ENCODE measurements at regions not wholly inside any gene's neighbourhood (a gene's known extent, or its start where the extent isn't known, plus 50 kb on each side); places are given as distances from the start of the nearest gene placed in this dataset.

- ChIA-PET CTCF (no interaction called here), POLR2A (no interaction called here)
- no peak overlapping the region for H3K27ac ChIP-seq (ENCODE audit: low read length)
- no peak for TF ChIP-seq SIN3A (IDR thresholded peaks at IDR 0.05; ENCODE audit: borderline replicate concordance, insufficient read depth, low read depth, low read length)
- TF ChIP-seq TCF7L2 (IDR thresholded peaks at IDR 0.05; ENCODE audit: low read depth, low read length): no peak
- TF ChIP-seq CTCF (IDR thresholded peaks at IDR 0.05): no peak
- TF ChIP-seq REST (IDR thresholded peaks at IDR 0.05; ENCODE audit: insufficient read depth in 1 of 2, low read depth in 2 of 2, low read length in 1 of 2): no peak
- no peak for TF ChIP-seq POLR2AphosphoS5 (IDR thresholded peaks at IDR 0.05; ENCODE audit: low read depth, low read length)
- no peaks in the 10 kb centered on the region for H3K4me1 ChIP-seq (ENCODE audit: control insufficient read depth, insufficient read depth, low read length)
- DNase-seq (ENCODE audit: low read depth, low spot score) (no peak), ATAC-seq (no peak)
- in situ Hi-C loops (cut with HindIII; ENCODE audit: low pct_unique_long_range_greater_than_20kb, low sequenced_read_pairs): no loop called here
- no peaks in the 10 kb centered on the region for H3K36me3 ChIP-seq (ENCODE audit: control insufficient read depth, insufficient read depth, low read length)
- no peaks in the 10 kb centered on the region for H3K9me3 ChIP-seq (ENCODE audit: control insufficient read depth, insufficient read depth, low read depth, low read length)
- H3K4me3 ChIP-seq (ENCODE audit: low read depth in 2 of 2, low read length in 2 of 2): no peak overlapping the region
- BruUV-seq (replicated peaks): no TSS peak
- H3K27me3 ChIP-seq (ENCODE audit: control insufficient read depth, insufficient read depth, low read length): no peaks in the 10 kb centered on the region
- intact Hi-C loops (cut with micrococcal nuclease; ENCODE audit: unreplicated experiment): no loop called here
These were observed 92.0 kb upstream of the CAMK1G start for GRCh38 chr1:209491496-209491895.

- BruUV-seq (replicated peaks): no TSS peak
- Histone ChIP-seq H3K27ac (ENCODE audit: low read length) (no peak overlapping the region), H3K27me3 (ENCODE audit: control insufficient read depth, insufficient read depth, low read length) (no peaks in the 10 kb centered on the region), H3K4me3 (ENCODE audit: low read depth in 2 of 2, low read length in 2 of 2) (no peak overlapping the region), H3K9me3 (ENCODE audit: control insufficient read depth, insufficient read depth, low read depth, low read length) (no peaks in the 10 kb centered on the region), H3K36me3 (ENCODE audit: control insufficient read depth, insufficient read depth, low read length) (no peaks in the 10 kb centered on the region), H3K4me1 (ENCODE audit: control insufficient read depth, insufficient read depth, low read length) (no peaks in the 10 kb centered on the region)
- TF ChIP-seq SIN3A (IDR thresholded peaks at IDR 0.05; ENCODE audit: borderline replicate concordance, insufficient read depth, low read depth, low read length) (no peak), REST (IDR thresholded peaks at IDR 0.05; ENCODE audit: insufficient read depth in 1 of 2, low read depth in 2 of 2, low read length in 1 of 2) (no peak), POLR2AphosphoS5 (IDR thresholded peaks at IDR 0.05; ENCODE audit: low read depth, low read length) (no peak), CTCF (IDR thresholded peaks at IDR 0.05) (no peak), TCF7L2 (IDR thresholded peaks at IDR 0.05; ENCODE audit: low read depth, low read length) (no peak)
- ATAC-seq (no peak), DNase-seq (ENCODE audit: low read depth, low spot score) (no peak)
- POLR2A ChIA-PET: no interaction called here
- intact Hi-C loops (cut with micrococcal nuclease; ENCODE audit: unreplicated experiment) (no loop called here), in situ Hi-C loops (cut with HindIII; ENCODE audit: low pct_unique_long_range_greater_than_20kb, low sequenced_read_pairs) (no loop called here)
- CTCF ChIA-PET: no interaction called here
These were observed 91.6 kb upstream of the CAMK1G start for GRCh38 chr1:209491897-209492296.
